Upper lobe of left lung (tissue), 6 donors: ENCODE measurements at regions not wholly inside any gene's neighbourhood (a gene's known extent, or its start where the extent isn't known, plus 50 kb on each side); places are given as distances from the start of the nearest gene placed in this dataset.

ENCODE experiments used
- ATAC-seq, 2 donors: fragments of 200-7000 bp; cut with Tn5 transposase; one replicate each; pipeline ENCODE4 v1.9.1; 2022; ENCODE audit warnings: mild to moderate bottlenecking in 2 of 2, moderate library complexity in 2 of 2; ENCODE audit not compliant: low FRiP score in 2 of 2
- DNase-seq, 2 donors: peaks; one replicate each; pipeline ENCODE4 v3.0.0-alpha.2; 2019 to 2020
- H3K27ac ChIP-seq, 4 donors: fragments of 200-600 bp; sonication (generic); one replicate each; pipeline ENCODE4 v1.5.1; 2016 to 2019
- H3K27me3 ChIP-seq, 4 donors: fragments of 200-600 bp; sonication (generic); one replicate each; pipeline ENCODE4 v1.5.1; 2017 to 2019
- H3K36me3 ChIP-seq, 4 donors: fragments of 200-600 bp; sonication (generic); one replicate each; pipeline ENCODE4 v1.5.1; 2016 to 2019
- H3K4me1 ChIP-seq, 4 donors: fragments of 200-600 bp; sonication (generic); one replicate each; pipeline ENCODE4 v1.5.1; 2018 to 2019
- H3K4me3 ChIP-seq, 4 donors: fragments of 200-600 bp; sonication (generic); one replicate each; pipeline ENCODE4 v1.5.1; 2017 to 2019; ENCODE audit warnings: mild to moderate bottlenecking in 2 of 4, moderate library complexity in 1 of 4
- H3K9me3 ChIP-seq, 4 donors: fragments of 200-600 bp; sonication (generic); one replicate each; pipeline ENCODE4 v1.5.1; 2018 to 2019
- CTCF ChIP-seq, 6 experiments: fragments of 450-650 bp in 4 of 6; fragments of 200-600 bp in 2 of 6; sonication (generic) in 2 of 6; IDR thresholded peaks; one replicate each; pipeline ENCODE4 v1.5.1; 2016 to 2019; ENCODE audit warnings: antibody characterized with exemption in 6 of 6
- EP300 ChIP-seq, 4 donors: sonication (generic); formaldehyde crosslinking; IDR thresholded peaks; one replicate each; pipeline ENCODE4 v1.5.1; 2017; ENCODE audit warnings: antibody characterized with exemption in 4 of 4, control low read depth in 2 of 4
- POLR2A ChIP-seq, 4 donors: fragments of 450-650 bp; IDR thresholded peaks; one replicate each; pipeline ENCODE4 v1.5.1; 2016 to 2017; ENCODE audit warnings: antibody characterized with exemption in 4 of 4, mild to moderate bottlenecking in 2 of 4
- POLR2AphosphoS5 ChIP-seq, 2 donors: sonication (generic); formaldehyde crosslinking; IDR thresholded peaks; one replicate each; pipeline ENCODE4 v1.5.1; 2017; ENCODE audit warnings: antibody characterized with exemption in 2 of 2
- WGBS, 2 donors: methylation state at CpG; one replicate each; pipeline ENCODE4 v1.1.5; 2017 to 2018; 5-methylcytosine and 5-hydroxymethylcytosine counted together
- donor health status: DM: no; HTN: no; CAD: no; lungs with moderate emphysema.
- donor health status: DM: no; HTN: yes; CAD: no; lungs with severe emphysema.

GRCh38 chr12:90888316-90888715 lies 66.7 kb downstream of the CCER1 start:
- H3K9me3 ChIP-seq = no peaks in the 10 kb centered on the region
- no peaks in the 10 kb centered on the region for H3K4me1 ChIP-seq
- H3K4me3 ChIP-seq = no peak overlapping the region
- DNase-seq (no peak), ATAC-seq (no peak)
- H3K36me3 ChIP-seq = no peaks in the 10 kb centered on the region
- H3K27me3 ChIP-seq = no peaks in the 10 kb centered on the region
- WGBS, 2 donors = 20 to 53% methylated on average over 1 of the region's 1 CpG
- TF ChIP-seq POLR2AphosphoS5 (IDR thresholded peaks at IDR 0.05) = no peak
- no peak for TF ChIP-seq EP300 (IDR thresholded peaks at IDR 0.05)
- no peak for TF ChIP-seq POLR2A (IDR thresholded peaks at IDR 0.05)
- no peak for TF ChIP-seq CTCF (IDR thresholded peaks at IDR 0.05)
- H3K27ac ChIP-seq = no peak overlapping the region

GRCh38 chr12:90883456-90883855 lies 71.5 kb downstream of the CCER1 start:
- no peak for TF ChIP-seq CTCF (IDR thresholded peaks at IDR 0.05)
- no peak for TF ChIP-seq POLR2A (IDR thresholded peaks at IDR 0.05)
- no peak for TF ChIP-seq EP300 (IDR thresholded peaks at IDR 0.05)
- TF ChIP-seq POLR2AphosphoS5 (IDR thresholded peaks at IDR 0.05) = no peak
- Histone ChIP-seq H3K27me3 (no peaks in the 10 kb centered on the region), H3K9me3 (no peaks in the 10 kb centered on the region), H3K4me3 (no peak overlapping the region), H3K4me1 (no peaks in the 10 kb centered on the region), H3K36me3 (no peaks in the 10 kb centered on the region), H3K27ac (no peak overlapping the region)
- DNase-seq (no peak), ATAC-seq (no peak)
- 94 to 97% methylated on average over 4 of the region's 4 CpGs for WGBS, 2 donors

- Histone ChIP-seq H3K4me3 (no peak overlapping the region), H3K27me3 (no peaks in the 10 kb centered on the region), H3K4me1 (no peaks in the 10 kb centered on the region), H3K27ac (no peak overlapping the region), H3K9me3 (no peaks in the 10 kb centered on the region), H3K36me3 (no peaks in the 10 kb centered on the region)
- 71 to 74% methylated on average over 2 of the region's 2 CpGs for WGBS, 2 donors
- ATAC-seq = no peak
- no peak for DNase-seq
- no peak for TF ChIP-seq POLR2AphosphoS5 (IDR thresholded peaks at IDR 0.05)
Measured at GRCh38 chr12:90871726-90872096, 83.3 kb downstream of the CCER1 start.

- DNase-seq (no peak), ATAC-seq (no peak)
- no peak for TF ChIP-seq EP300 (IDR thresholded peaks at IDR 0.05)
- TF ChIP-seq POLR2A (IDR thresholded peaks at IDR 0.05) = no peak
- no peak for TF ChIP-seq POLR2AphosphoS5 (IDR thresholded peaks at IDR 0.05)
- TF ChIP-seq CTCF (IDR thresholded peaks at IDR 0.05) = no peak
- Histone ChIP-seq H3K4me3 (no peak overlapping the region), H3K27ac (no peak overlapping the region), H3K27me3 (no peaks in the 10 kb centered on the region), H3K36me3 (no peaks in the 10 kb centered on the region), H3K9me3 (no peaks in the 10 kb centered on the region), H3K4me1 (no peaks in the 10 kb centered on the region)
- 76 to 85% methylated on average over 1 of the region's 1 CpG for WGBS, 2 donors
Measured at GRCh38 chr12:90870971-90871725, 83.8 kb downstream of the CCER1 start.

GRCh38 chr12:90868626-90869025 lies 86.3 kb downstream of the CCER1 start:
- Histone ChIP-seq H3K36me3 (no peaks in the 10 kb centered on the region), H3K4me1 (no peaks in the 10 kb centered on the region), H3K27ac (no peak overlapping the region), H3K9me3 (no peaks in the 10 kb centered on the region), H3K27me3 (no peaks in the 10 kb centered on the region), H3K4me3 (no peak overlapping the region)
- no peak for ATAC-seq
- no peak for TF ChIP-seq POLR2A (IDR thresholded peaks at IDR 0.05)
- no peak for TF ChIP-seq CTCF (IDR thresholded peaks at IDR 0.05)
- WGBS, 2 donors = 86 to 87% methylated on average over 1 of the region's 1 CpG
- no peak for DNase-seq
